ENCODE measurements at regions not wholly inside any gene's neighbourhood (a gene's known extent, or its start where the extent isn't known, plus 50 kb on each side); places are given as distances from the start of the nearest gene placed in this dataset.

DNA sequence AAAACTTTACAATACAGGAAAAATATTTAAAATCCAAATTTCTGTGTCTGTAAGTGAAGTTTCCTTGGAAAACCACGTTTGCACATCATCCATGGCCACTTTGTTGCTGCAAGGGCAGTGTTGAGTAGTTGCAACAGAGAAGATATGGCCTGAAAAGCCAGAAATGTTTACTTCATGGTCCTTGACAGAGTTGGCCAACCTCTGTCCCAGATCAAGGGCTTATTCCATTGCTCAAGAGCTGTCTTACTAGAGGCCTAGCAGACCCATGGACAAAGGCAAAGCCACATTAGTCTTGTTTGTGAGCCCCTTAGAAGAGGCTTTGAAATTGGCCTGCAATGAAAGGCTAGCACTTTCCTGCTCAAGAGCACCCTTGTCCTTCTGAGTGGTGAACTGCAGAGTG, 119.4 kb downstream of the GAS1 start:
- no peak overlapping the region for H3K27ac ChIP-seq
- H3K4me1 ChIP-seq (ENCODE audit: control insufficient read depth in 1 of 2, low read depth in 2 of 2), result no peaks in the 10 kb centered on the region
- TF ChIP-seq, protein P1, sequence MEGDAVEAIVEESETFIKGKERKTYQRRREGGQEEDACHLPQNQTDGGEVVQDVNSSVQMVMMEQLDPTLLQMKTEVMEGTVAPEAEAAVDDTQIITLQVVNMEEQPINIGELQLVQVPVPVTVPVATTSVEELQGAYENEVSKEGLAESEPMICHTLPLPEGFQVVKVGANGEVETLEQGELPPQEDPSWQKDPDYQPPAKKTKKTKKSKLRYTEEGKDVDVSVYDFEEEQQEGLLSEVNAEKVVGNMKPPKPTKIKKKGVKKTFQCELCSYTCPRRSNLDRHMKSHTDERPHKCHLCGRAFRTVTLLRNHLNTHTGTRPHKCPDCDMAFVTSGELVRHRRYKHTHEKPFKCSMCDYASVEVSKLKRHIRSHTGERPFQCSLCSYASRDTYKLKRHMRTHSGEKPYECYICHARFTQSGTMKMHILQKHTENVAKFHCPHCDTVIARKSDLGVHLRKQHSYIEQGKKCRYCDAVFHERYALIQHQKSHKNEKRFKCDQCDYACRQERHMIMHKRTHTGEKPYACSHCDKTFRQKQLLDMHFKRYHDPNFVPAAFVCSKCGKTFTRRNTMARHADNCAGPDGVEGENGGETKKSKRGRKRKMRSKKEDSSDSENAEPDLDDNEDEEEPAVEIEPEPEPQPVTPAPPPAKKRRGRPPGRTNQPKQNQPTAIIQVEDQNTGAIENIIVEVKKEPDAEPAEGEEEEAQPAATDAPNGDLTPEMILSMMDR (IDR thresholded peaks at IDR 0.05), result no peak
- no peak overlapping the region for H3K4me3 ChIP-seq
- no peaks in the 10 kb centered on the region for H3K27me3 ChIP-seq (replicated peaks; ENCODE audit: insufficient read depth)
- H3K36me3 ChIP-seq, result no peaks in the 10 kb centered on the region
- H3K9me3 ChIP-seq, result no peaks in the 10 kb centered on the region
- DNase-seq (ENCODE audit: low spot score) (no peak), ATAC-seq (ENCODE audit: insufficient number of reproducible peaks, low FRiP score, low read depth) (no peak)

DNA sequence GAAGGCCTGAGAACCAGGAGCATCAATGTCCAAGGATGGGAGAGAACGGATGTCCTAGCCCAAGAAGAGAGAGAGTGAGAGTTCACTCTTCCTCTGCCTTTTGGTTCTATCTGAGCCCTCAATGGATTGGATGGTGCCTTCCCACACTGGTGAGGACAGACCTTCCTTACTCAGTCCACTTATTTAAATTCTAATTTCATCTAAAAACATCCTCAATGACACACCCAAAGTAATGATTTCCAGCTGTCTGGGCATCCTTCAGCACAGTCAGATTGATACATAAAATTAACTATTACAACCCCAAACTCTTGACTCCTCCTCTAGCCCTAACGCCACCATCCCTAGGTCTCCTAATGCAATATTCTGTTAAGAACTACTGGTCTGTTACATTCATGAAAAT, 122.0 kb downstream of the GAS1 start:
- ATAC-seq (ENCODE audit: insufficient number of reproducible peaks, low FRiP score, low read depth) (no peak), DNase-seq (ENCODE audit: low spot score) (no peak)
- TF ChIP-seq, protein P1 (IDR thresholded peaks at IDR 0.05), result no peak
- Histone ChIP-seq H3K4me3 (no peak overlapping the region), H3K27me3 (replicated peaks; ENCODE audit: insufficient read depth) (no peaks in the 10 kb centered on the region), H3K4me1 (ENCODE audit: control insufficient read depth in 1 of 2, low read depth in 2 of 2) (peaks cover 0 to 17% of the 10 kb centered on the region in 2 donors), H3K36me3 (no peaks in the 10 kb centered on the region), H3K9me3 (no peaks in the 10 kb centered on the region), H3K27ac (no peak overlapping the region)

DNA sequence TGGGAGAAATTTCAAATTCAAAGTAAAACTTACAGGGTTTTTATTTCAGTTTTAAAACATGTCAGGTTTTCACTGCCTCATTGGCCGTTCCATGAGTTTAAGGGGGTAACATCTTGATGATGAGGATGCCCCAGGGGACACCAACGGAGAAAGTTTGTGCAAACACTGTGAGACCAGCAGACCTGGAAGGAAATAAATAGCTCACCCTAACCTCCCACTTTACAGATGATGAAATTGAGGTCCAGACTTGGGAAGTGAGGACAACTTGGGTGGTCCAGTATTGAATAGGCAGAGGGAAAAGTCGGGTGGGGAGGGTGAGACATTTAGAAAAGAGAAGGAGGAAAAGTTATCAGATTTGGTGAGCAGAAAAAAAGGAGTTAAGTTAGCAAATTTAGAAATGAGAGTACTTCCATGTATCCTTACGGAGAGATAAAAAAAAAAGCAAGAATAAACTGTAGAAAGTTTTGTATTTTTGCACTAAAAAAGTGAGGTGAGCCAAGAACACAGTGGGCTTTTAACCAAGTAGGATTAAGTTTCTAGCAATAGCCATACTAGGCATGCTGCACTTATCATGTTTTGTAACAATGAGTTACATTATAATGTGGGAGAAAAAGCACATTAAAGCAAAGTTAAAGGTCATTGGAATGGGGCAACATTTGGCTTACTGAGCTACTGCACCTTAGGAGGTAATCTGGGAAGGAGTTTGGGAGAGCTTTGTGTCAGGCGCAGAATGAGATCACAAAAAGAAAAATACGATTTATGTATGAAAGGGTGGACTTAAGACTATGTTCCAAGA, 125.1 kb downstream of the GAS1 start:
- TF ChIP-seq, protein P1 (IDR thresholded peaks at IDR 0.05), result no peak
- no peaks in the 10 kb centered on the region for H3K27me3 ChIP-seq (replicated peaks; ENCODE audit: insufficient read depth)
- H3K9me3 ChIP-seq, result peaks cover 3% of the 10 kb centered on the region
- H3K36me3 ChIP-seq, result no peaks in the 10 kb centered on the region
- no peak for ATAC-seq (ENCODE audit: insufficient number of reproducible peaks, low FRiP score, low read depth)
- peaks cover 0 to 17% of the 10 kb centered on the region in 2 donors for H3K4me1 ChIP-seq (ENCODE audit: control insufficient read depth in 1 of 2, low read depth in 2 of 2)
- no peak for DNase-seq (ENCODE audit: low spot score)
- no peak overlapping the region for H3K27ac ChIP-seq
- H3K4me3 ChIP-seq, result no peak overlapping the region

DNA sequence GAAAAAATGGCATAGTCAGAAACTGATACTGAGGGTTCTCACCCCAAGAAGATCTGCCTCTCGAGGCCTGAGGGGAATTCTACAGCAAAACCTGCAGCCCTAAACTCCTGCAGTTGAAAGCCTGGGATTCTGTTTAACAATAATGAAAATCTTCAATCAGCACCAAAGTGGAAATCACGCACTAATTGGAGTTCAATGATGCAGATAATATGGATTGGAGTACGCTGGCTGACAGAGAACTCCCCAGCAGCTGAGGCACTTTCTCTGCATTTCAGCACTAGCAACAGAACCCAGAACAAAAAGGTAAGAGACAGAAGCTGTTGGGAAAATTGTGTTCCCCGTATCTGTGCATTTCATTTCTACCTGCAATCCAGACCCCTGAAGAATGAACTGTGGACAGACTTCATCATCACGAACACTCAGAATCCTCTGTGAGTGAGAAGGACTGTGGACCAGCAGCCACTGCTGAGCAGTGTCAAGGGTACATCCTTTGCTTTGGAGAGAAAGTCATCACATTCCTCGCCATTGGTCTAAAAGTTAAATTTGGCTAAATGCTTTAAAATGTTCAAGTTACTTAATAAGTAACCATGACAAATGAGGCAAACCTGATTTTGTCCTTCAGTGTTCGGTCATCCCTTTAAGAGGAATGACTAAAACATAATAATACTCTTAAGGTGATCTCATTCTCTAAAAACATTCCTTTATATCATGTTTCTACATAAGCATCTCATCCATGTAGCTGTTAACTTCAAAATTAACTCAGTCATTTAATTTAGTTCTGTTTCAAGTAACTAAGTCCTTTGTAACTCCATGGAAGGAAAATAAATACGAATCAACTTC, 126.1 kb downstream of the GAS1 start:
- Histone ChIP-seq H3K27me3 (replicated peaks; ENCODE audit: insufficient read depth) (no peaks in the 10 kb centered on the region), H3K4me3 (no peak overlapping the region), H3K27ac (no peak overlapping the region), H3K9me3 (peaks cover 3% of the 10 kb centered on the region), H3K4me1 (ENCODE audit: control insufficient read depth in 1 of 2, low read depth in 2 of 2) (peaks cover 0 to 17% of the 10 kb centered on the region in 2 donors), H3K36me3 (no peaks in the 10 kb centered on the region)
- DNase-seq (ENCODE audit: low spot score), result no peak
- TF ChIP-seq, protein P1 (IDR thresholded peaks at IDR 0.05), result no peak
- ATAC-seq (ENCODE audit: insufficient number of reproducible peaks, low FRiP score, low read depth), result no peak

DNA sequence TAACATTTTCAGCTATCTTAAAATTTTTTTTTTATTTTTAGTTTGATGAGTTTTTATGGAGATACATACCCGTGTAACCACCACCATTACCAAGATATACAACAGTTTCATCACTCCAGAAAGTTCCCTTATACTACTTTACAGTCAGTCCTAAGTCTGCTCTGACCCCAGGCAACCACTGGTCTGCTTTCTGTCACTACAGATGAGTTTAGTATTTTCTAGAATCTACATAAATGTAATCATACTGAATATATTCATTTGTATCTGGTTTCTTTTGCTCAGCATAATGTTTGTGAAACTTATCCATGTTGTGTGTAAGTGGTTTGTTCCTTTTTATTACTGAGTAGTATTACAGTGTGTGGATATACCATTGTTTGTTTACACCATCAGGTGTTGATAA, 127.8 kb downstream of the GAS1 start:
- ATAC-seq (ENCODE audit: insufficient number of reproducible peaks, low FRiP score, low read depth) (no peak), DNase-seq (ENCODE audit: low spot score) (no peak)
- TF ChIP-seq, protein P1 (IDR thresholded peaks at IDR 0.05), result no peak
- H3K4me1 ChIP-seq (ENCODE audit: control insufficient read depth in 1 of 2, low read depth in 2 of 2), result peaks cover 0 to 17% of the 10 kb centered on the region in 2 donors
- peaks cover 3% of the 10 kb centered on the region for H3K9me3 ChIP-seq
- H3K27me3 ChIP-seq (replicated peaks; ENCODE audit: insufficient read depth), result no peaks in the 10 kb centered on the region
- H3K27ac ChIP-seq, result no peak overlapping the region
- no peaks in the 10 kb centered on the region for H3K36me3 ChIP-seq
- H3K4me3 ChIP-seq, result no peak overlapping the region

Measured in thoracic aorta (tissue), 2 donors.